ENCODE measurements at regions not wholly inside any gene's neighbourhood (a gene's known extent, or its start where the extent isn't known, plus 50 kb on each side); places are given as distances from the start of the nearest gene placed in this dataset.

DNA sequence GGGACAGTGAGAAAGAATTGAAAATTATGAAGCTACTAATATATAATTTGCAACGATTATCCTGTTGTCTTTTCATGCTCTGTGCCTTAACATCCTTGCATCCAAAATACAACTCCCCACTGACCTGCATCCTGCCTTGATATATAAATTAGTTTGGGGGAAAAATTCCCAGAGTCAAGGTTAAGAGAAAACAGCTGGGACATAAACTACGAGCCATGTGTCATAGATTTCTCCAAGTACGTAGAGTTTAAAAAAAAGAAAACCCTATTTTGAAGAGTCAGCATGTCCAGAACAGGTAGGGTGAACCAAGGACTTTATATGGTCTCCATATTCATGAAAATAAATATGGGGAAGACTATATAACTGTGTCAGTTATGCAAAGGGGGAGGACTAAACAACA lies 123.8 kb upstream of the MARCKS start (continued):
- TF ChIP-seq HNF4G (IDR thresholded peaks at IDR 0.05) (no peak), RAD21 (IDR thresholded peaks at IDR 0.05) (no peak), JUND (IDR thresholded peaks at IDR 0.05) (no peak), FOXA2 (IDR thresholded peaks at IDR 0.05) (no peak)

GRCh38 chr6:113734982-113735381 lies 122.2 kb upstream of the MARCKS start:
- no peak for DNase-seq (ENCODE audit: low spot score)

GRCh38 chr6:113735491-113735890 lies 121.7 kb upstream of the MARCKS start:
- Histone ChIP-seq H3K9me3 (ENCODE audit: control insufficient read depth in 4 of 4, low read length in 3 of 4) (no peaks in the 10 kb centered on the region), H3K4me1 (ENCODE audit: control insufficient read depth in 4 of 4, insufficient read depth in 4 of 4, low read length in 3 of 4) (no peaks in the 10 kb centered on the region), H3K4me3 (ENCODE audit: low read depth in 1 of 3, low read length in 3 of 3) (no peak overlapping the region), H3K9ac (ENCODE audit: low read depth in 1 of 2, low read length in 2 of 2) (no peak overlapping the region), H3K36me3 (ENCODE audit: control insufficient read depth in 4 of 4, insufficient read depth in 3 of 4, low read depth in 1 of 4, low read length in 3 of 4) (no peaks in the 10 kb centered on the region), H3K27ac (ENCODE audit: low read depth in 1 of 2, low read length in 2 of 2) (no peak overlapping the region), H3K27me3 (ENCODE audit: control insufficient read depth in 4 of 4, insufficient read depth in 4 of 4, low read length in 3 of 4) (no peaks in the 10 kb centered on the region)
- TF ChIP-seq JUND (IDR thresholded peaks at IDR 0.05) (no peak), RXRA (IDR thresholded peaks at IDR 0.05) (no peak), GABPA (IDR thresholded peaks at IDR 0.05 in 1 of 2, conservative IDR thresholded peaks at IDR 0.05 in 1 of 2) (no peak), NR2F2 (IDR thresholded peaks at IDR 0.05) (no peak), YY1 (IDR thresholded peaks at IDR 0.05) (no peak), HNF4A (conservative IDR thresholded peaks at IDR 0.05) (no peak), HNF4G (IDR thresholded peaks at IDR 0.05) (no peak), TAF1 (conservative IDR thresholded peaks at IDR 0.05) (no peak), FOXA1 (IDR thresholded peaks at IDR 0.05) (no peak), ZBTB33 (IDR thresholded peaks at IDR 0.05) (no peak)
- TF ChIP-seq, protein P1, sequence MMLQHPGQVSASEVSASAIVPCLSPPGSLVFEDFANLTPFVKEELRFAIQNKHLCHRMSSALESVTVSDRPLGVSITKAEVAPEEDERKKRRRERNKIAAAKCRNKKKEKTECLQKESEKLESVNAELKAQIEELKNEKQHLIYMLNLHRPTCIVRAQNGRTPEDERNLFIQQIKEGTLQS (IDR thresholded peaks at IDR 0.05) = no peak
- TF ChIP-seq, protein P2, sequence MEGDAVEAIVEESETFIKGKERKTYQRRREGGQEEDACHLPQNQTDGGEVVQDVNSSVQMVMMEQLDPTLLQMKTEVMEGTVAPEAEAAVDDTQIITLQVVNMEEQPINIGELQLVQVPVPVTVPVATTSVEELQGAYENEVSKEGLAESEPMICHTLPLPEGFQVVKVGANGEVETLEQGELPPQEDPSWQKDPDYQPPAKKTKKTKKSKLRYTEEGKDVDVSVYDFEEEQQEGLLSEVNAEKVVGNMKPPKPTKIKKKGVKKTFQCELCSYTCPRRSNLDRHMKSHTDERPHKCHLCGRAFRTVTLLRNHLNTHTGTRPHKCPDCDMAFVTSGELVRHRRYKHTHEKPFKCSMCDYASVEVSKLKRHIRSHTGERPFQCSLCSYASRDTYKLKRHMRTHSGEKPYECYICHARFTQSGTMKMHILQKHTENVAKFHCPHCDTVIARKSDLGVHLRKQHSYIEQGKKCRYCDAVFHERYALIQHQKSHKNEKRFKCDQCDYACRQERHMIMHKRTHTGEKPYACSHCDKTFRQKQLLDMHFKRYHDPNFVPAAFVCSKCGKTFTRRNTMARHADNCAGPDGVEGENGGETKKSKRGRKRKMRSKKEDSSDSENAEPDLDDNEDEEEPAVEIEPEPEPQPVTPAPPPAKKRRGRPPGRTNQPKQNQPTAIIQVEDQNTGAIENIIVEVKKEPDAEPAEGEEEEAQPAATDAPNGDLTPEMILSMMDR (IDR thresholded peaks at IDR 0.05; ENCODE audit: low read depth, low read length, missing input control) = no peak
- 77% methylated on average over 3 of the region's 3 CpGs for WGBS
- DNase-seq (ENCODE audit: low spot score) = no peak

More at GRCh38 chr6:113734982-113735381, 122.2 kb upstream of the MARCKS start:
- Histone ChIP-seq H3K4me3 (ENCODE audit: low read depth in 1 of 3, low read length in 3 of 3) (no peak overlapping the region), H3K27me3 (ENCODE audit: control insufficient read depth in 4 of 4, insufficient read depth in 4 of 4, low read length in 3 of 4) (no peaks in the 10 kb centered on the region), H3K27ac (ENCODE audit: low read depth in 1 of 2, low read length in 2 of 2) (no peak overlapping the region), H3K36me3 (ENCODE audit: control insufficient read depth in 4 of 4, insufficient read depth in 3 of 4, low read depth in 1 of 4, low read length in 3 of 4) (no peaks in the 10 kb centered on the region), H3K4me1 (ENCODE audit: control insufficient read depth in 4 of 4, insufficient read depth in 4 of 4, low read length in 3 of 4) (no peaks in the 10 kb centered on the region), H3K9me3 (ENCODE audit: control insufficient read depth in 4 of 4, low read length in 3 of 4) (no peaks in the 10 kb centered on the region), H3K9ac (ENCODE audit: low read depth in 1 of 2, low read length in 2 of 2) (no peak overlapping the region)
- 82% methylated on average over 3 of the region's 3 CpGs for WGBS
- no peak for TF ChIP-seq FOXA1 (IDR thresholded peaks at IDR 0.05)
- TF ChIP-seq, protein P3, sequence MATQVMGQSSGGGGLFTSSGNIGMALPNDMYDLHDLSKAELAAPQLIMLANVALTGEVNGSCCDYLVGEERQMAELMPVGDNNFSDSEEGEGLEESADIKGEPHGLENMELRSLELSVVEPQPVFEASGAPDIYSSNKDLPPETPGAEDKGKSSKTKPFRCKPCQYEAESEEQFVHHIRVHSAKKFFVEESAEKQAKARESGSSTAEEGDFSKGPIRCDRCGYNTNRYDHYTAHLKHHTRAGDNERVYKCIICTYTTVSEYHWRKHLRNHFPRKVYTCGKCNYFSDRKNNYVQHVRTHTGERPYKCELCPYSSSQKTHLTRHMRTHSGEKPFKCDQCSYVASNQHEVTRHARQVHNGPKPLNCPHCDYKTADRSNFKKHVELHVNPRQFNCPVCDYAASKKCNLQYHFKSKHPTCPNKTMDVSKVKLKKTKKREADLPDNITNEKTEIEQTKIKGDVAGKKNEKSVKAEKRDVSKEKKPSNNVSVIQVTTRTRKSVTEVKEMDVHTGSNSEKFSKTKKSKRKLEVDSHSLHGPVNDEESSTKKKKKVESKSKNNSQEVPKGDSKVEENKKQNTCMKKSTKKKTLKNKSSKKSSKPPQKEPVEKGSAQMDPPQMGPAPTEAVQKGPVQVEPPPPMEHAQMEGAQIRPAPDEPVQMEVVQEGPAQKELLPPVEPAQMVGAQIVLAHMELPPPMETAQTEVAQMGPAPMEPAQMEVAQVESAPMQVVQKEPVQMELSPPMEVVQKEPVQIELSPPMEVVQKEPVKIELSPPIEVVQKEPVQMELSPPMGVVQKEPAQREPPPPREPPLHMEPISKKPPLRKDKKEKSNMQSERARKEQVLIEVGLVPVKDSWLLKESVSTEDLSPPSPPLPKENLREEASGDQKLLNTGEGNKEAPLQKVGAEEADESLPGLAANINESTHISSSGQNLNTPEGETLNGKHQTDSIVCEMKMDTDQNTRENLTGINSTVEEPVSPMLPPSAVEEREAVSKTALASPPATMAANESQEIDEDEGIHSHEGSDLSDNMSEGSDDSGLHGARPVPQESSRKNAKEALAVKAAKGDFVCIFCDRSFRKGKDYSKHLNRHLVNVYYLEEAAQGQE (IDR thresholded peaks at IDR 0.05) = no peak
- TF ChIP-seq YY1 (IDR thresholded peaks at IDR 0.05) = no peak
- TF ChIP-seq GABPA (IDR thresholded peaks at IDR 0.05 in 1 of 2, conservative IDR thresholded peaks at IDR 0.05 in 1 of 2) = no peak
